HEK293 (cell line): ENCODE measurements at regions not wholly inside any gene's neighbourhood (a gene's known extent, or its start where the extent isn't known, plus 50 kb on each side); places are given as distances from the start of the nearest gene placed in this dataset.
A peak's percentile ranks its signal among the peaks of the same experiment; 100 is the strongest.

Source experiments
- CTCF ChIA-PET: fragments of 350-600 bp; formaldehyde crosslinking; extraction: SDS; loops from one replicate; lab custom pipeline; 2021; ENCODE audit warnings: antibody characterized with exemption; lab: Yijun Ruan, JAX
- POLR2A ChIA-PET: fragments of 300-600 bp; formaldehyde crosslinking; extraction: SDS; loops from one replicate; lab custom pipeline; 2020; ENCODE audit warnings: antibody characterized with exemption, inconsistent platforms; lab: Yijun Ruan, JAX
- H3K27ac ChIP-seq: fragments of 200-500 bp; sonication (Bioruptor generic); 2 replicates; pipeline ENCODE4 v1.5.1; 2014; ENCODE audit warnings: low read depth, low read length, control low read depth, inconsistent platforms; ENCODE audit errors: extremely low read depth
- H3K36me3 ChIP-seq, 2 experiments: fragments of 200-500 bp in 1 of 2; sonication (Bioruptor generic) in 1 of 2; 1 replicate in 1 of 2; 2 replicates in 1 of 2; pipeline ENCODE4 v1.5.1; 2014 to 2017; ENCODE audit warnings: inconsistent platforms in 2 of 2, low read length in 2 of 2; ENCODE audit not compliant: control insufficient read depth in 2 of 2, insufficient read depth in 1 of 2
- H3K4me1 ChIP-seq: fragments of 200-500 bp; sonication (Bioruptor generic); 2 replicates; pipeline ENCODE4 v1.5.1; 2014; ENCODE audit warnings: mild to moderate bottlenecking, low read length, inconsistent platforms; ENCODE audit not compliant: control insufficient read depth, insufficient read depth
- H3K4me3 ChIP-seq: 2 replicates; pipeline ENCODE4 v1.5.1; 2011; ENCODE audit warnings: low read depth, mild to moderate bottlenecking, control low read depth, low read length, moderate library complexity
- H3K9me3 ChIP-seq: fragments of 200-500 bp; sonication (Bioruptor generic); 2 replicates; pipeline ENCODE4 v1.5.1; 2014; ENCODE audit warnings: low read depth, low read length, inconsistent platforms; ENCODE audit not compliant: control insufficient read depth, insufficient read depth
- BCL6B ChIP-seq: fragments of 450-650 bp; formaldehyde crosslinking; IDR thresholded peaks from 2 replicates; pipeline ENCODE4 v1.5.1; 2017; ENCODE audit warnings: missing biosample characterization, missing genetic modification characterization
- HOXC10 ChIP-seq: sonication (generic); formaldehyde crosslinking; IDR thresholded peaks from 2 replicates; pipeline ENCODE4 v1.8.1; 2023; ENCODE audit warnings: mild to moderate bottlenecking, missing genetic modification reagents
- KLF1 ChIP-seq: fragments of 450-650 bp; formaldehyde crosslinking; IDR thresholded peaks from 2 replicates; pipeline ENCODE4 v1.5.1; 2016; ENCODE audit warnings: missing biosample characterization, missing genetic modification characterization
- OSR2 ChIP-seq: fragments of 450-650 bp; formaldehyde crosslinking; IDR thresholded peaks from 2 replicates; pipeline ENCODE4 v1.5.1; 2016; ENCODE audit warnings: missing biosample characterization, missing genetic modification characterization
- PRDM2 ChIP-seq: fragments of 450-650 bp; formaldehyde crosslinking; IDR thresholded peaks from 2 replicates; pipeline ENCODE4 v1.5.1; 2016; ENCODE audit warnings: missing biosample characterization, missing genetic modification characterization, borderline replicate concordance
- SCRT2 ChIP-seq: fragments of 450-650 bp; formaldehyde crosslinking; IDR thresholded peaks from 2 replicates; pipeline ENCODE4 v1.5.1; 2016; ENCODE audit warnings: missing biosample characterization, missing genetic modification characterization
- ZBTB7A ChIP-seq: fragments of 450-650 bp; formaldehyde crosslinking; IDR thresholded peaks from 2 replicates; pipeline ENCODE4 v1.5.1; 2016; ENCODE audit warnings: low read depth, missing biosample characterization, missing genetic modification characterization
- ZNF155 ChIP-seq: fragments of 450-650 bp; formaldehyde crosslinking; IDR thresholded peaks from 2 replicates; pipeline ENCODE4 v1.5.1; 2016; ENCODE audit warnings: missing biosample characterization, missing genetic modification characterization
- ZNF18 ChIP-seq: fragments of 450-650 bp; formaldehyde crosslinking; IDR thresholded peaks from 2 replicates; pipeline ENCODE4 v1.5.1; 2016; ENCODE audit warnings: missing biosample characterization, missing genetic modification characterization
- ZNF211 ChIP-seq: fragments of 450-650 bp; formaldehyde crosslinking; IDR thresholded peaks from 2 replicates; pipeline ENCODE4 v1.5.1; 2016; ENCODE audit warnings: low read depth, missing biosample characterization, missing genetic modification characterization
- ZNF274 ChIP-seq, 2 experiments: fragments of 200-500 bp in 1 of 2; fragments of 450-650 bp in 1 of 2; sonication (Bioruptor generic) in 1 of 2; formaldehyde crosslinking in 1 of 2; IDR thresholded peaks; 2 replicates each; pipeline versions ENCODE4 v1.5.1 to v1.6.1; 2014 to 2016; ENCODE audit warnings: borderline replicate concordance in 1 of 2, inconsistent platforms in 1 of 2, low read length in 1 of 2, missing biosample characterization in 1 of 2, missing genetic modification characterization in 1 of 2
- ZNF324 ChIP-seq: fragments of 450-650 bp; formaldehyde crosslinking; IDR thresholded peaks from 2 replicates; pipeline ENCODE4 v1.5.1; 2016; ENCODE audit warnings: missing biosample characterization, missing genetic modification characterization
- ZNF362 ChIP-seq: fragments of 450-650 bp; formaldehyde crosslinking; IDR thresholded peaks from 2 replicates; pipeline ENCODE4 v1.5.1; 2016; ENCODE audit warnings: missing biosample characterization, missing genetic modification characterization
- ZNF426 ChIP-seq: fragments of 450-650 bp; formaldehyde crosslinking; IDR thresholded peaks from 2 replicates; pipeline ENCODE4 v1.5.1; 2017; ENCODE audit warnings: missing biosample characterization, missing genetic modification characterization, mild to moderate bottlenecking, inconsistent platforms, moderate library complexity
- ZNF544 ChIP-seq: fragments of 450-650 bp; formaldehyde crosslinking; IDR thresholded peaks from 2 replicates; pipeline ENCODE4 v1.5.0; 2017; ENCODE audit warnings: missing biosample characterization, missing genetic modification characterization
- ZNF600 ChIP-seq: fragments of 450-650 bp; formaldehyde crosslinking; IDR thresholded peaks from 2 replicates; pipeline ENCODE4 v1.5.1; 2016; ENCODE audit warnings: missing biosample characterization, missing genetic modification characterization
- ZNF623 ChIP-seq: fragments of 450-650 bp; formaldehyde crosslinking; IDR thresholded peaks from 2 replicates; pipeline ENCODE4 v1.5.1; 2016; ENCODE audit warnings: missing biosample characterization, missing genetic modification characterization
- ZNF692 ChIP-seq: fragments of 450-650 bp; formaldehyde crosslinking; IDR thresholded peaks from 2 replicates; pipeline ENCODE4 v1.5.1; 2016; ENCODE audit warnings: missing biosample characterization, missing genetic modification characterization

GRCh38 chr9:115941561-115942315 lies 211.9 kb upstream of the PAPPA start:
- no peak overlapping the region for H3K4me3 ChIP-seq
- no peaks in the 10 kb centered on the region for H3K4me1 ChIP-seq
- TF ChIP-seq ZNF600 (tag by site-specific recombination) (no peak), ZNF324 (tag by site-specific recombination) (no peak), PRDM2 (tag by site-specific recombination) (no peak), ZNF623 (tag by site-specific recombination) (no peak), ZNF211 (tag by site-specific recombination) (no peak), HOXC10 (no peak), ZNF274 (IDR thresholded peaks at IDR 0.05; ENCODE audit: low read length) (no peak), ZNF274 (tag by site-specific recombination; IDR thresholded peaks at IDR 0.05; ENCODE audit: borderline replicate concordance) (no peak)
- TF ChIP-seq, all 188 proteins: peak for 0
- CTCF ChIA-PET = interaction anchor here (0.5 to 0.9 kb wide), 2 partner anchors 57 to 735 kb away, joined by 3 read pairs; no protein-coding TSS in a partner anchor
- Histone ChIP-seq H3K9me3 (no peaks in the 10 kb centered on the region), H3K36me3 (no peaks in the 10 kb centered on the region), H3K27ac (no peak overlapping the region)
- POLR2A ChIA-PET = no interaction called here

- H3K4me3 ChIP-seq = no peak overlapping the region
- ChIA-PET POLR2A (no interaction called here), CTCF (interaction anchor here (0.7 kb wide), 1 partner anchor 452 kb away, joined by 4 read pairs; no protein-coding TSS in a partner anchor)
- TF ChIP-seq ZNF544 (no peak), BCL6B (tag by site-specific recombination) (no peak), ZNF426 (tag by site-specific recombination) (no peak), SCRT2 (tag by site-specific recombination) (no peak), OSR2 (no peak), ZBTB7A (tag by site-specific recombination) (no peak), ZNF155 (tag by site-specific recombination) (no peak), ZNF692 (tag by site-specific recombination) (no peak), ZNF362 (tag by site-specific recombination) (no peak), ZNF324 (tag by site-specific recombination) (no peak), KLF1 (tag by site-specific recombination) (no peak), ZNF18 (no peak)
Observed at GRCh38 chr9:115943431-115944165, 210.0 kb upstream of the PAPPA start.

More at GRCh38 chr9:115943431-115944165, 210.0 kb upstream of the PAPPA start:
- Histone ChIP-seq H3K4me1 (no peaks in the 10 kb centered on the region), H3K36me3 (no peaks in the 10 kb centered on the region), H3K27ac (0 out of 2 replicates have a peak overlapping the region, but pooled peaks have one; percentile 38), H3K9me3 (no peaks in the 10 kb centered on the region)
